ENCODE measurements at regions not wholly inside any gene's neighbourhood (a gene's known extent, or its start where the extent isn't known, plus 50 kb on each side); places are given as distances from the start of the nearest gene placed in this dataset.

DNA sequence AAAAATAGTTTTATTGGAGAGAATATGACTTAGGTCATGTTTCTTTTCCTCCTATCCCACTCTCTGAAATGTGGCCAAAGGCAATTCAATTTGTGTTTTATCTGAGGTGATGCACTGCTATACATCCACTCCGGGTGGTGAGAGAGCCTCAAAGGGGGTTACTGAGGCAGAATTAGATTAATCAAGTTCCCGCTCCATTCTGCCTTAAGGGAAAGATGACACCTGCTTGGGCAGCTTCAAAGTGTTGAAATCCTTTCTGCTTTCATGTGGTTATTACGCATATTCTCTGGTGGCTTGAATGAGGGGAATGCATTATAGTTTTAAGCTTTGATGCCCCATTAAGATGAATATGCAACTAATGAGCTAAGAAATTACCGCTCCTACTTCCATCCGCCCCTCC, 213.0 kb upstream of the TMEFF2 start:
- Histone ChIP-seq H3K4me3 (ENCODE audit: low read depth in 2 of 2, low read length in 1 of 2) (no peak overlapping the region), H2AFZ (ENCODE audit: low read depth) (no peak overlapping the region), H3K27ac (ENCODE audit: low read depth in 2 of 2, low read length in 1 of 2) (no peak overlapping the region), H3K9ac (no peak overlapping the region), H3K79me2 (ENCODE audit: insufficient read depth) (0 out of 2 replicates have a peak, but pooled peaks cover 4% of the 10 kb centered on the region), H3K36me3 (replicated peaks in 1 of 2; ENCODE audit: control insufficient read depth in 1 of 2, insufficient read depth in 2 of 2, low read length in 1 of 2) (no peaks in the 10 kb centered on the region), H3K9me3 (no peaks in the 10 kb centered on the region), H3K4me2 (no peak overlapping the region), H3K4me1 (ENCODE audit: control insufficient read depth in 1 of 2, insufficient read depth in 2 of 2, low read depth in 1 of 2, low read length in 1 of 2) (no peaks in the 10 kb centered on the region; a peak in 2 of 4 replicates), H3F3A (replicated peaks; ENCODE audit: insufficient read depth) (no peaks in the 10 kb centered on the region), H3K9me2 (no peaks in the 10 kb centered on the region), H4K20me1 (ENCODE audit: insufficient read depth) (no peaks in the 10 kb centered on the region), H3K27me3 (ENCODE audit: insufficient read depth) (no peaks in the 10 kb centered on the region)
- DNase-seq = peak; percentile 12
- no peak for TF ChIP-seq TCF12 (IDR thresholded peaks at IDR 0.05)
- no peak for TF ChIP-seq EP300 (IDR thresholded peaks at IDR 0.05; ENCODE audit: borderline replicate concordance in 1 of 2, low read depth in 1 of 2, low read length in 1 of 2)
- TF ChIP-seq YY1 (IDR thresholded peaks at IDR 0.05; ENCODE audit: low read depth) = no peak
- TF ChIP-seq POLR2AphosphoS5 (IDR thresholded peaks at IDR 0.05; ENCODE audit: low read depth, low read length) = no peak
- TF ChIP-seq FOXM1 (IDR thresholded peaks at IDR 0.05; ENCODE audit: low read depth) = no peak
- TF ChIP-seq JUND (IDR thresholded peaks at IDR 0.05) = no peak
- no peak for TF ChIP-seq FOXJ3 (CRISPR knock-in tag; IDR thresholded peaks at IDR 0.05)
- no peak for TF ChIP-seq RXRA (IDR thresholded peaks at IDR 0.05; ENCODE audit: borderline replicate concordance, low read depth)
- TF ChIP-seq TEAD4 (IDR thresholded peaks at IDR 0.05; ENCODE audit: borderline replicate concordance, insufficient read depth) = no peak
- TF ChIP-seq MXI1 (IDR thresholded peaks at IDR 0.05; ENCODE audit: low read depth, low read length) = no peak
- TF ChIP-seq, protein P1, sequence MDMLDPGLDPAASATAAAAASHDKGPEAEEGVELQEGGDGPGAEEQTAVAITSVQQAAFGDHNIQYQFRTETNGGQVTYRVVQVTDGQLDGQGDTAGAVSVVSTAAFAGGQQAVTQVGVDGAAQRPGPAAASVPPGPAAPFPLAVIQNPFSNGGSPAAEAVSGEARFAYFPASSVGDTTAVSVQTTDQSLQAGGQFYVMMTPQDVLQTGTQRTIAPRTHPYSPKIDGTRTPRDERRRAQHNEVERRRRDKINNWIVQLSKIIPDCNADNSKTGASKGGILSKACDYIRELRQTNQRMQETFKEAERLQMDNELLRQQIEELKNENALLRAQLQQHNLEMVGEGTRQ (IDR thresholded peaks at IDR 0.05; ENCODE audit: borderline replicate concordance, low read depth, low read length) = no peak
- TF ChIP-seq, protein P2, sequence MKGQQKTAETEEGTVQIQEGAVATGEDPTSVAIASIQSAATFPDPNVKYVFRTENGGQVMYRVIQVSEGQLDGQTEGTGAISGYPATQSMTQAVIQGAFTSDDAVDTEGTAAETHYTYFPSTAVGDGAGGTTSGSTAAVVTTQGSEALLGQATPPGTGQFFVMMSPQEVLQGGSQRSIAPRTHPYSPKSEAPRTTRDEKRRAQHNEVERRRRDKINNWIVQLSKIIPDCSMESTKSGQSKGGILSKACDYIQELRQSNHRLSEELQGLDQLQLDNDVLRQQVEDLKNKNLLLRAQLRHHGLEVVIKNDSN (IDR thresholded peaks at IDR 0.05; ENCODE audit: borderline replicate concordance, low read depth) = no peak
- TF ChIP-seq RCOR1 (IDR thresholded peaks at IDR 0.05; ENCODE audit: low read length) = no peak
- TF ChIP-seq GATA2 (CRISPR knock-in tag; IDR thresholded peaks at IDR 0.05) = no peak
- no peak for TF ChIP-seq GABPA (IDR thresholded peaks at IDR 0.05; ENCODE audit: low read depth)
- TF ChIP-seq, protein P3, sequence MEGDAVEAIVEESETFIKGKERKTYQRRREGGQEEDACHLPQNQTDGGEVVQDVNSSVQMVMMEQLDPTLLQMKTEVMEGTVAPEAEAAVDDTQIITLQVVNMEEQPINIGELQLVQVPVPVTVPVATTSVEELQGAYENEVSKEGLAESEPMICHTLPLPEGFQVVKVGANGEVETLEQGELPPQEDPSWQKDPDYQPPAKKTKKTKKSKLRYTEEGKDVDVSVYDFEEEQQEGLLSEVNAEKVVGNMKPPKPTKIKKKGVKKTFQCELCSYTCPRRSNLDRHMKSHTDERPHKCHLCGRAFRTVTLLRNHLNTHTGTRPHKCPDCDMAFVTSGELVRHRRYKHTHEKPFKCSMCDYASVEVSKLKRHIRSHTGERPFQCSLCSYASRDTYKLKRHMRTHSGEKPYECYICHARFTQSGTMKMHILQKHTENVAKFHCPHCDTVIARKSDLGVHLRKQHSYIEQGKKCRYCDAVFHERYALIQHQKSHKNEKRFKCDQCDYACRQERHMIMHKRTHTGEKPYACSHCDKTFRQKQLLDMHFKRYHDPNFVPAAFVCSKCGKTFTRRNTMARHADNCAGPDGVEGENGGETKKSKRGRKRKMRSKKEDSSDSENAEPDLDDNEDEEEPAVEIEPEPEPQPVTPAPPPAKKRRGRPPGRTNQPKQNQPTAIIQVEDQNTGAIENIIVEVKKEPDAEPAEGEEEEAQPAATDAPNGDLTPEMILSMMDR (IDR thresholded peaks at IDR 0.05) = no peak
- WGBS (ENCODE audit: low lambda C conversion rate) = 57% methylated on average over 5 of the region's 5 CpGs
- CTCF ChIA-PET = interaction anchor here (1.1 kb wide), 1 partner anchor 10 kb away, joined by 4 read pairs; no protein-coding TSS in a partner anchor
- POLR2A ChIA-PET = no interaction called here

DNA sequence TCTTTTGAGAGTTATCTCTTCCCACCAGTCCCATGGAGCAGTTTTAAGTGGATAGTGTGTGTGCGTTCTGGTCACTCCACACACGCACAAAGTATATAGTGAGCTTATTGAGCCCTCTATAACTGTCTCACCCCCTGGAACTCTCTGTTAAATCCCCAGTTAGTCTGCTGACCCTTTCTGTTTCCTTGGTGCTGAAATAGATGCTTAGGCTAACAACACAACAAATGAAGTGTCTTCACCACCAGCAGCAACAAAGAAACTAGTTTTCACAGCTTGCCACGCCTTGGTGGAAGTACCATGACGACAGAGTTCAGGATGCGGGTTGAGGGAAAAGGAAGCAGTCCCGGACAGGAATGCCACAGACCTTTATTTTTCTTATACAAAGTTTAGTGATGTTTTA, 203.5 kb upstream of the TMEFF2 start:
- Histone ChIP-seq H3K27me3 (ENCODE audit: insufficient read depth) (no peaks in the 10 kb centered on the region), H3K36me3 (replicated peaks in 1 of 2; ENCODE audit: control insufficient read depth in 1 of 2, insufficient read depth in 2 of 2, low read length in 1 of 2) (no peaks in the 10 kb centered on the region), H3K4me3 (ENCODE audit: low read depth in 2 of 2, low read length in 1 of 2) (no peak overlapping the region), H3K79me2 (ENCODE audit: insufficient read depth) (no peaks in the 10 kb centered on the region), H3K27ac (ENCODE audit: low read depth in 2 of 2, low read length in 1 of 2) (no peak overlapping the region), H3K9ac (no peak overlapping the region), H3K9me3 (no peaks in the 10 kb centered on the region), H3F3A (replicated peaks; ENCODE audit: insufficient read depth) (no peaks in the 10 kb centered on the region), H3K9me2 (no peaks in the 10 kb centered on the region), H3K4me1 (ENCODE audit: control insufficient read depth in 1 of 2, insufficient read depth in 2 of 2, low read depth in 1 of 2, low read length in 1 of 2) (no peaks in the 10 kb centered on the region), H4K20me1 (ENCODE audit: insufficient read depth) (no peaks in the 10 kb centered on the region), H3K4me2 (no peak overlapping the region), H2AFZ (ENCODE audit: low read depth) (no peak overlapping the region)
- 80% methylated on average over 6 of the region's 6 CpGs for WGBS (ENCODE audit: low lambda C conversion rate)
- no peak for DNase-seq
- POLR2A ChIA-PET = no interaction called here
- CTCF ChIA-PET = no interaction called here
- TF ChIP-seq SMC3 (IDR thresholded peaks at IDR 0.05; ENCODE audit: low read depth, low read length) = no peak
- TF ChIP-seq FOXJ3 (CRISPR knock-in tag; IDR thresholded peaks at IDR 0.05) = no peak
- TF ChIP-seq, protein P4, sequence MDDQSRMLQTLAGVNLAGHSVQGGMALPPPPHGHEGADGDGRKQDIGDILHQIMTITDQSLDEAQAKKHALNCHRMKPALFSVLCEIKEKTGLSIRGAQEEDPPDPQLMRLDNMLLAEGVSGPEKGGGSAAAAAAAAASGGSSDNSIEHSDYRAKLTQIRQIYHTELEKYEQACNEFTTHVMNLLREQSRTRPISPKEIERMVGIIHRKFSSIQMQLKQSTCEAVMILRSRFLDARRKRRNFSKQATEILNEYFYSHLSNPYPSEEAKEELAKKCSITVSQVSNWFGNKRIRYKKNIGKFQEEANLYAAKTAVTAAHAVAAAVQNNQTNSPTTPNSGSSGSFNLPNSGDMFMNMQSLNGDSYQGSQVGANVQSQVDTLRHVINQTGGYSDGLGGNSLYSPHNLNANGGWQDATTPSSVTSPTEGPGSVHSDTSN (IDR thresholded peaks at IDR 0.05) = no peak
- TF ChIP-seq RFX5 (IDR thresholded peaks at IDR 0.05; ENCODE audit: low read length) = no peak
- no peak for TF ChIP-seq ELF1 (IDR thresholded peaks at IDR 0.05)
- TF ChIP-seq MEF2A (IDR thresholded peaks at IDR 0.05; ENCODE audit: borderline replicate concordance, low read depth) = no peak
- TF ChIP-seq YY1 (IDR thresholded peaks at IDR 0.05; ENCODE audit: low read depth) = no peak
- no peak for TF ChIP-seq RXRA (IDR thresholded peaks at IDR 0.05; ENCODE audit: borderline replicate concordance, low read depth)
- TF ChIP-seq FOXM1 (IDR thresholded peaks at IDR 0.05; ENCODE audit: low read depth) = no peak
- TF ChIP-seq POLR2AphosphoS5 (IDR thresholded peaks at IDR 0.05; ENCODE audit: low read depth, low read length) = no peak
